ENCODE measurements at regions not wholly inside any gene's neighbourhood (a gene's known extent, or its start where the extent isn't known, plus 50 kb on each side); places are given as distances from the start of the nearest gene placed in this dataset.

GRCh38 chr1:112296908-112297307, 99.1 kb upstream of the CTTNBP2NL start:
- H3K27ac ChIP-seq (ENCODE audit: insufficient read depth in 1 of 2, low read depth in 1 of 2, low read length in 2 of 2, poor library complexity in 1 of 2, severe bottlenecking in 2 of 2), result no peak overlapping the region
- POLR2A ChIA-PET, result no interaction called here
- H3K4me1 ChIP-seq (ENCODE audit: control extremely low read depth in 1 of 4, control insufficient read depth in 4 of 4, insufficient read depth in 4 of 4, low read length in 3 of 4), result no peaks in the 10 kb centered on the region
- H3K36me3 ChIP-seq (ENCODE audit: control insufficient read depth in 4 of 4, insufficient read depth in 4 of 4, low read length in 3 of 4), result no peaks in the 10 kb centered on the region
- H3K27me3 ChIP-seq (replicated peaks in 2 of 5; ENCODE audit: control insufficient read depth in 4 of 5, insufficient read depth in 5 of 5, low read length in 4 of 5), result peaks cover 0 to 6% (median 5%) of the 10 kb centered on the region in 5 experiments
- H3K9me3 ChIP-seq (ENCODE audit: control extremely low read depth in 1 of 5, control insufficient read depth in 4 of 5, insufficient read depth in 2 of 5, low read depth in 1 of 5, low read length in 4 of 5), result peaks cover 0 to 10% (median 0%) of the 10 kb centered on the region in 5 experiments
- H3K4me3 ChIP-seq (ENCODE audit: control insufficient read depth in 1 of 7, extremely low read depth in 1 of 7, insufficient read depth in 4 of 7, low read depth in 2 of 7, low read length in 6 of 7), result no peak overlapping the region
- WGBS (ENCODE audit: insufficient coverage), result 100% methylated on average over 5 of the region's 5 CpGs
- DNase-seq, result no peak
- CTCF ChIA-PET, result no interaction called here

DNA sequence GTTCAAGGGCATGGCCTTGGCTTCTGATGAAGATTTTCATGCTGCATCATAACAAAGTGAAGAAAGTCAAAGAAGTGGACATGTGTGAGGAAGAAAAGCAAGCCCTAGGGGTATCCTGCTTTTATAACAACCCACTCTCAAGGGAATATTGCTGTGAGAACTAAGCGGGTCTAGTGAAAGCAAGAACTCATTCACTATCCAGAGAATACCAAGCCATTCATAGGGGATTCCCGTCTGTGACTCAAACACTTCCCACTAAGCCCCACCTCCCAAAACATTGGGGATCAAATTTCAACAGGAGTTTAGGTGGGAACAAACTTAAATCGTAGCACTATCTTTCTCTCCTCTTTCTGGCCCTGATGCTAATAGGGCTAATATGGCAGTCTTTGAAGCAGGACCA, 98.5 kb upstream of the CTTNBP2NL start:
- POLR2A ChIA-PET, result no interaction called here
- no peak overlapping the region for H3K4me3 ChIP-seq (ENCODE audit: control insufficient read depth in 1 of 7, extremely low read depth in 1 of 7, insufficient read depth in 4 of 7, low read depth in 2 of 7, low read length in 6 of 7)
- H3K4me1 ChIP-seq (ENCODE audit: control extremely low read depth in 1 of 4, control insufficient read depth in 4 of 4, insufficient read depth in 4 of 4, low read length in 3 of 4), result no peaks in the 10 kb centered on the region
- WGBS (ENCODE audit: insufficient coverage), result no CpG with 5 or more reads among the region's 3 CpGs
- H3K27me3 ChIP-seq (replicated peaks in 2 of 5; ENCODE audit: control insufficient read depth in 4 of 5, insufficient read depth in 5 of 5, low read length in 4 of 5), result peaks cover 0 to 6% (median 5%) of the 10 kb centered on the region in 5 experiments
- CTCF ChIA-PET, result no interaction called here
- H3K36me3 ChIP-seq (ENCODE audit: control insufficient read depth in 4 of 4, insufficient read depth in 4 of 4, low read length in 3 of 4), result no peaks in the 10 kb centered on the region
- no peak overlapping the region for H3K27ac ChIP-seq (ENCODE audit: insufficient read depth in 1 of 2, low read depth in 1 of 2, low read length in 2 of 2, poor library complexity in 1 of 2, severe bottlenecking in 2 of 2)
- H3K9me3 ChIP-seq (ENCODE audit: control extremely low read depth in 1 of 5, control insufficient read depth in 4 of 5, insufficient read depth in 2 of 5, low read depth in 1 of 5, low read length in 4 of 5), result peaks cover 0 to 10% (median 0%) of the 10 kb centered on the region in 5 experiments
- DNase-seq, result no peak

- peaks cover 0 to 6% (median 5%) of the 10 kb centered on the region in 5 experiments for H3K27me3 ChIP-seq (replicated peaks in 2 of 5; ENCODE audit: control insufficient read depth in 4 of 5, insufficient read depth in 5 of 5, low read length in 4 of 5)
- no peaks in the 10 kb centered on the region for H3K4me1 ChIP-seq (ENCODE audit: control extremely low read depth in 1 of 4, control insufficient read depth in 4 of 4, insufficient read depth in 4 of 4, low read length in 3 of 4)
- DNase-seq, result peak; percentile 17 to 56 (median 33)
- H3K36me3 ChIP-seq (ENCODE audit: control insufficient read depth in 4 of 4, insufficient read depth in 4 of 4, low read length in 3 of 4), result no peaks in the 10 kb centered on the region
- H3K4me3 ChIP-seq (ENCODE audit: control insufficient read depth in 1 of 7, extremely low read depth in 1 of 7, insufficient read depth in 4 of 7, low read depth in 2 of 7, low read length in 6 of 7), result no peak overlapping the region
- ChIA-PET CTCF (no interaction called here), POLR2A (no interaction called here)
- no peak overlapping the region for H3K27ac ChIP-seq (ENCODE audit: insufficient read depth in 1 of 2, low read depth in 1 of 2, low read length in 2 of 2, poor library complexity in 1 of 2, severe bottlenecking in 2 of 2)
- peaks cover 0 to 10% (median 0%) of the 10 kb centered on the region in 5 experiments for H3K9me3 ChIP-seq (ENCODE audit: control extremely low read depth in 1 of 5, control insufficient read depth in 4 of 5, insufficient read depth in 2 of 5, low read depth in 1 of 5, low read length in 4 of 5)
- WGBS (ENCODE audit: insufficient coverage), result 8% methylated on average over 1 of the region's 1 CpG
Observed at GRCh38 chr1:112298558-112298957, 97.5 kb upstream of the CTTNBP2NL start.

- no peak overlapping the region for H3K27ac ChIP-seq (ENCODE audit: insufficient read depth in 1 of 2, low read depth in 1 of 2, low read length in 2 of 2, poor library complexity in 1 of 2, severe bottlenecking in 2 of 2)
- H3K4me3 ChIP-seq (ENCODE audit: control insufficient read depth in 1 of 7, extremely low read depth in 1 of 7, insufficient read depth in 4 of 7, low read depth in 2 of 7, low read length in 6 of 7), result no peak overlapping the region
- no peaks in the 10 kb centered on the region for H3K4me1 ChIP-seq (ENCODE audit: control extremely low read depth in 1 of 4, control insufficient read depth in 4 of 4, insufficient read depth in 4 of 4, low read length in 3 of 4)
- H3K36me3 ChIP-seq (ENCODE audit: control insufficient read depth in 4 of 4, insufficient read depth in 4 of 4, low read length in 3 of 4), result no peaks in the 10 kb centered on the region
- ChIA-PET CTCF (no interaction called here), POLR2A (no interaction called here)
- H3K27me3 ChIP-seq (replicated peaks in 2 of 5; ENCODE audit: control insufficient read depth in 4 of 5, insufficient read depth in 5 of 5, low read length in 4 of 5), result peaks cover 0 to 16% (median 1%) of the 10 kb centered on the region in 5 experiments
- WGBS (ENCODE audit: insufficient coverage), result 96% methylated on average over 5 of the region's 5 CpGs
- H3K9me3 ChIP-seq (ENCODE audit: control extremely low read depth in 1 of 5, control insufficient read depth in 4 of 5, insufficient read depth in 2 of 5, low read depth in 1 of 5, low read length in 4 of 5), result peaks cover 0 to 4% (median 0%) of the 10 kb centered on the region in 5 experiments
- DNase-seq, result no peak
Observed at GRCh38 chr1:112304126-112304525, 91.9 kb upstream of the CTTNBP2NL start.

GRCh38 chr1:112304612-112305011, 91.4 kb upstream of the CTTNBP2NL start:
- H3K4me3 ChIP-seq (ENCODE audit: control insufficient read depth in 1 of 7, extremely low read depth in 1 of 7, insufficient read depth in 4 of 7, low read depth in 2 of 7, low read length in 6 of 7), result no peak overlapping the region
- no peak overlapping the region for H3K27ac ChIP-seq (ENCODE audit: insufficient read depth in 1 of 2, low read depth in 1 of 2, low read length in 2 of 2, poor library complexity in 1 of 2, severe bottlenecking in 2 of 2)
- DNase-seq, result no peak
- H3K36me3 ChIP-seq (ENCODE audit: control insufficient read depth in 4 of 4, insufficient read depth in 4 of 4, low read length in 3 of 4), result no peaks in the 10 kb centered on the region
- H3K4me1 ChIP-seq (ENCODE audit: control extremely low read depth in 1 of 4, control insufficient read depth in 4 of 4, insufficient read depth in 4 of 4, low read length in 3 of 4), result no peaks in the 10 kb centered on the region
- no peaks in the 10 kb centered on the region for H3K9me3 ChIP-seq (ENCODE audit: control extremely low read depth in 1 of 5, control insufficient read depth in 4 of 5, insufficient read depth in 2 of 5, low read depth in 1 of 5, low read length in 4 of 5)
- peaks cover 0 to 16% (median 3%) of the 10 kb centered on the region in 5 experiments for H3K27me3 ChIP-seq (replicated peaks in 2 of 5; ENCODE audit: control insufficient read depth in 4 of 5, insufficient read depth in 5 of 5, low read length in 4 of 5)
- no CpG with 5 or more reads among the region's 3 CpGs for WGBS (ENCODE audit: insufficient coverage)
- ChIA-PET POLR2A (no interaction called here), CTCF (no interaction called here)

DNA sequence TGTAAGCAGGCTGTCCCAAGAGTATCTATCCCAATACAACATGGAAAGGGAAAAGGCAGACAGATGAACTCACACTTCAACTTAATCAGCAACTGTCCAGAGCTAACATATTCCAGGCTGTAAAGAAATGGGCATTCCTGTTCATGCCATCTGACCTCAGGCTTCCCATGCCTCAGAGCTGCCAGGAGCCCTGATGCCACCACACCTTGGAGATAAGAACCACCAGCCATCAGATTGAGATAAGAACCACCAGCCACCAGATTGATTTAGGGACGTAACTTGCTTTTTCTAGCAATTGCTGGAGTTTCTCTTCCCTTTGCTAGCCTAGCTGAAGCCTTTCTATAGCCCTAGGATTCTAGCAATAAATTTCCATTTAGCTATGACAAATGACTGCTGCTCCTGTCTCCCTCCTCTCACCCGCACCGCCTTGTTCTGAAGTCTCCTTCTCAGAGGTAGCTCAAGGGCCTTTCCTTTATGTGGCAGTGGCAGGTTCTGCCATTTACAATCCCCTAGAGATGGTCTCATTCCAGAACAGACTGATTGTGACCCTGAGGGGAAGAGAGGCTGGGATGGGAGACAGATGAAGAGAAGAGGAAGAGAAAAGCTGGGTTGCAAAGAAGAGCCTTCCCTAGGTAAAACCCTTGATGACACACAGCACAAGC, 88.0 kb upstream of the CTTNBP2NL start:
- Histone ChIP-seq H3K27me3 (replicated peaks in 2 of 5; ENCODE audit: control insufficient read depth in 4 of 5, insufficient read depth in 5 of 5, low read length in 4 of 5) (peaks cover 0 to 29% (median 6%) of the 10 kb centered on the region in 5 experiments), H3K4me3 (ENCODE audit: control insufficient read depth in 1 of 7, extremely low read depth in 1 of 7, insufficient read depth in 4 of 7, low read depth in 2 of 7, low read length in 6 of 7) (no peak overlapping the region), H3K4me1 (ENCODE audit: control extremely low read depth in 1 of 4, control insufficient read depth in 4 of 4, insufficient read depth in 4 of 4, low read length in 3 of 4) (no peaks in the 10 kb centered on the region), H3K27ac (ENCODE audit: insufficient read depth in 1 of 2, low read depth in 1 of 2, low read length in 2 of 2, poor library complexity in 1 of 2, severe bottlenecking in 2 of 2) (no peak overlapping the region), H3K36me3 (ENCODE audit: control insufficient read depth in 4 of 4, insufficient read depth in 4 of 4, low read length in 3 of 4) (no peaks in the 10 kb centered on the region), H3K9me3 (ENCODE audit: control extremely low read depth in 1 of 5, control insufficient read depth in 4 of 5, insufficient read depth in 2 of 5, low read depth in 1 of 5, low read length in 4 of 5) (no peaks in the 10 kb centered on the region)
- WGBS (ENCODE audit: insufficient coverage), result 86% methylated on average over 3 of the region's 3 CpGs
- DNase-seq, result no peak
- POLR2A ChIA-PET, result no interaction called here
- CTCF ChIA-PET, result no interaction called here

DNA sequence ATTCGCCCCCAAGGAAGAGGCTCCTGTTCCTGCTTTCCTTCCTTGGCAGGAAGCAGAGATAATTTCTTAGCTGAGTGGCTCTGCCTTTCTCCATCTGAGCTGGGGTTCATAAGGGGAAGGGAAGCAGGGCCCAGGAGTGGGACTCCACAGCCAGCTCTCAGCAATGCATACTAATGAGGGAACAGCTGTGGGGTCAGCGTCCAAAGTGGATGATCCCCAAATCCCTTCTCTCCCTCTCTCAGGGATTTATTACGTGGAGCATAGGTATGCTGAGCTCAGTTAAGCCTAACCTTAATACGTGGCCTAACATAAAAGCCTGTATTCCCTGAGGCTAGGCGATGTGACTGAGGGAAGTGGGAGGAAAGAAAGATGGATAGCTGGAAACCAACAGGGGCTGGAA, 87.3 kb upstream of the CTTNBP2NL start:
- 69% methylated on average over 4 of the region's 5 CpGs for WGBS (ENCODE audit: insufficient coverage)
- no peak overlapping the region for H3K27ac ChIP-seq (ENCODE audit: insufficient read depth in 1 of 2, low read depth in 1 of 2, low read length in 2 of 2, poor library complexity in 1 of 2, severe bottlenecking in 2 of 2)
- H3K36me3 ChIP-seq (ENCODE audit: control insufficient read depth in 4 of 4, insufficient read depth in 4 of 4, low read length in 3 of 4), result no peaks in the 10 kb centered on the region
- ChIA-PET CTCF (no interaction called here), POLR2A (no interaction called here)
- no peak overlapping the region for H3K4me3 ChIP-seq (ENCODE audit: control insufficient read depth in 1 of 7, extremely low read depth in 1 of 7, insufficient read depth in 4 of 7, low read depth in 2 of 7, low read length in 6 of 7)
- H3K27me3 ChIP-seq (replicated peaks in 2 of 5; ENCODE audit: control insufficient read depth in 4 of 5, insufficient read depth in 5 of 5, low read length in 4 of 5), result peaks cover 0 to 33% (median 6%) of the 10 kb centered on the region in 5 experiments
- no peaks in the 10 kb centered on the region for H3K4me1 ChIP-seq (ENCODE audit: control extremely low read depth in 1 of 4, control insufficient read depth in 4 of 4, insufficient read depth in 4 of 4, low read length in 3 of 4)
- H3K9me3 ChIP-seq (ENCODE audit: control extremely low read depth in 1 of 5, control insufficient read depth in 4 of 5, insufficient read depth in 2 of 5, low read depth in 1 of 5, low read length in 4 of 5), result no peaks in the 10 kb centered on the region
- no peak for DNase-seq

Measured in common myeloid progenitor, CD34-positive (primary cell).